HG03442 (cell line): ENCODE measurements at regions not wholly inside any gene's neighbourhood (a gene's known extent, or its start where the extent isn't known, plus 50 kb on each side); places are given as distances from the start of the nearest gene placed in this dataset.
A peak's percentile ranks its signal among the peaks of the same experiment; 100 is the strongest.

ENCODE experiments used
- ATAC-seq: cut with Tn5 transposase; IDR thresholded peaks from one replicate; pipeline ENCODE4 v1.9.1; 2021; ENCODE audit warnings: mild to moderate bottlenecking, moderate library complexity; ENCODE audit not compliant: unreplicated experiment

DNA sequence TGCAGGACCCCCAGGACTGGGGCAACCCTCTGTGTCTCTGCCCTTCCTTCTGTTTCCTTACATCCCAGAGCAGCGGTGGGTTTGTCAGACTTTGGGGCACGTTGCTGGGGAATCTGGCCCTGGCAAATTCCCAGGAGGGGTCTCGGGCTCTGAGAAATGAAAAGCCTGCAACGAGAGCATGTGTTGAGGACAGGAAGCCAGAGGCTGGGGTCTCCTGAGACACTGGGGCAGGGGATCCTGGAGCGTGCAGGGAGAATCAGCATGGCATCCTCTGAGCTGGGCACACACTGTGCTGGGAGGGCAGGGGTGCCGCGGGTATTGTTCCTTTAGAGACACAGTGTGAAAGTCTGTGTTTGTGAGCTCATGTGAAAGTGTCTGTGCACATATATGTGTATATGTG, 279.9 kb upstream of the PPP2R2D start:
- ATAC-seq, result no peak

DNA sequence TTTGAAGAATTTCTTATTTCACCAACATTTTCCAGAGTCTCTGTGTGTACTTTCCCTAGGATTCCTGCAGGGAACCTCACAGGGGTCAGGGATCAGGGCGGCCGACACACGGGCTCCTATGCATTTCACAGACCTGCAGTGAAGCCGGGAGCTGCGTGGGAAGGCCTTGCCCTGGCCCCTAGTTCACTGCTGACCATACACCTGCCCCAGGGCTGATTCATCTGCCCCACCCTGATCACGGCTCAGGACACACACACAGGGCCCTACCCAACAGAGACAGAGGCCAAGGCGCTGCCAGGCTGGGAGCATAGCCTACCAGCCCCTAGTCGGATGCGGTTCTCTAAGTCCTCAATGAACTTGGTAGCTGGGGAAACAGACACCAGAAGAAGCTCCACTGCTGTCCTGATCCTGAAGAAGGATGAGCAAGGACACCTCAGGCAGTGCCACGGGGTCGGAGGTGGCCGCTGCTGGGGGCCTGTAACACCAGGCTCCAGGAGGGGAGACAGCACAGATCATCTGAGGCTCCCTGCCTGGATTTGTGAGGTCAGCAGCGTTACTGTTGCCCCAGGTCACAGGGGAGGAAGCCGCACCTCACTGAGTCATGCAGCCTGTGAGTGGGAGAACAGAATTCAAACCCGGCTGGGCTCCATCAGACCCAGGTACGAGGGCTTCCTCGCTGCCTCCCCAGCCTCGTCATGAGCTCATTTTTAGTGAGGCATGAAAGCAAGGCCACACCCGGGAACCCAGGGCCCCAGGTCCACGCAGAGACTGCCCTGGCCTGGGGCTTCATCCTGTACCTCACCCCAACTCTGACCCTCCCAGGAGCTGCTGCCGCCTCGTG, 278.8 kb upstream of the PPP2R2D start:
- ATAC-seq, result no peak

DNA sequence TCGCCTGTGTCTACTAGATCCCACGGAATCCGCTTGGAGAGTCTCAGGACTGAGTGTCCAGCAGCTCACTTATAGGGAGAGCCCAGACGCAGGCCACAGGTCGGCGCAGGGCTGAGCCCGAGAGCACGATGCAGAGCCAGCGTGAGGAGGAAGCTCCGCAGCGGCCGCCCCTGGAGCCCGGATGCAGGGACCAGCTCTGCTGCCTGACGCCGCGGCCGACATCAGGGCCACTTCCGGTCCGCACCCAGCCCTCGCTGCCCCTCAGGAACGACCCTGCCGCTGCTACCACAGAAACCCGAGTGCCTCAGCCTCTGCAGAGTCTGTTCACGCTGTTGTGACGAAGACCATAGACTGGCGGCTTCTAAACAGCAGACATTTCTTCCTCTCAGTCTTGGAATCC, 275.8 kb upstream of the PPP2R2D start:
- ATAC-seq, result no peak

DNA sequence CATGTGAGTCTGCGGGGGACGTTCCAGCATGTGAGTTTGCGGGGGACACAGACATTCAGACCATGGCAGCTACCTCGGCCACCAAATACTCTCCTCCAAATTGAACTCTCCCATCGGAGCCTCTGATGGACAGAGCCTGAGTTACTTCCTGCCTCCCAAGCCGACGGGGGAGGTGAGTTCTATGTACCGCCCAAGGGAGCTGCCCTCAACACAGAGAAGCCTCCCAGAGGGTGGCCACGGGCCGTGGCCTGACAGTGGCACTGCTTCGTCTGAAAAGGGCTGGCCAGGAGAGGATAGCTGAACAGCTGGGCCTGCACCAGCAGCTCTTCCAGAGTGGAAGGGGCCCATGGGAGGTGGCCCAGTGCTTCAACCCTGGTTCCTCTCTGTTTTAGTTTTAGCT, 274.5 kb upstream of the PPP2R2D start:
- no peak for ATAC-seq

DNA sequence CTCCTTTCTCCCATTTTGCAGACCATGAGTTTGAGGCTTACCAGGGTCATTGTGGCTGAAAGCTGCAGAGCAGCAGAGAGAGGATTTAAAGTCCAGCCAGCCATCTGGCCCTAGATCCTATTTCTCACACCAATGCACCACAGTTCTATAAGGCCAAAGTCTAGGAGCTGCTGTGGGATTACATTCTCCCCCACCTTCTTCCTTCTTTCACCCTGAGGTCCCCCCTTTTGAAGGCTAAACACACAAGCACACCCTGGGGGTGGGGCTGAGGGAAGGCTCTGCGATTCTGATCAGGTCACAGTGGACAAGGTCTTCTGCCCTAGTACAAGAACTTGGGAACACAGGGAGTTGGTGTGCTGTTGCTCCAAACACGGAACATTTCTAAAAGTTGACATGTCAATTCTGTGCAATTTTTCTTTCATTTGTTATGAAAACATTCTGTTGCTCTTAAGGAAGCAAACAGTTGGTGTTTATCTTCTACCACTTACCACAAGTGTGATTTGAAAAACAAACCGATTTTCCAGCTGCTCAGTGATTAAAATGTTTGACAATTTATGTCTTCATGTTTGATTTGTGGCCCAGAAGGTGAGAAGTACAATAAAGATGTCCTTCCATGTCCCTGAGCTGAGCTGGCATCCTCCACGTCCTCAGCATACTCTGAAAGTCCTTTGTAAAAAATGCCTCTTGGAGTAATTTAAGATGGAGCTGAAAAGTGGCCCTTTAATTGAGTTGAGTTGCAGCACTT, 271.6 kb upstream of the PPP2R2D start:
- no peak for ATAC-seq

DNA sequence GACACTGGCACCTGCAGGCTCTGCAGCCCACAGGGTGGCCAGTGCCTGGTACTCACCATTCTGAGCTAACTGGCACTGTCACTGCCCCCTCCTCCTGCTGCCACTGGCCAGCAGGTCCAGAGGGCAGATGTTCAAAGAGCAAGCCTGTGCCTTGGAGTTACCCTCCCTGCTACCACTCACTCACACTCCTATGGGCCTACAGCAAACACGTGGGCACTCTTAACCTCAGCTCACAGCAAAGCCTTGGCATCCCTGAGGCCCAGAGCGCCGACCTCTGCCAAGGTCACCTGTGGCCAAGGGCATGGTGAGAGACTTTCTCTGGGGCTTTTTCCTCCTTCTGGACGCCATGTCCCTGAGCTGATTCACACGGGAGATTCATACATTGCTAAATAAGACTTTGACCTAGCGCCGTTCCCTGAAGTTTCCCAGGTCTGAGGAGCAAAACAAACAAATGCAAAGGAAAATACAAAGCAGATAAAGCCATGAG, 270.0 kb upstream of the PPP2R2D start:
- ATAC-seq, result no peak

DNA sequence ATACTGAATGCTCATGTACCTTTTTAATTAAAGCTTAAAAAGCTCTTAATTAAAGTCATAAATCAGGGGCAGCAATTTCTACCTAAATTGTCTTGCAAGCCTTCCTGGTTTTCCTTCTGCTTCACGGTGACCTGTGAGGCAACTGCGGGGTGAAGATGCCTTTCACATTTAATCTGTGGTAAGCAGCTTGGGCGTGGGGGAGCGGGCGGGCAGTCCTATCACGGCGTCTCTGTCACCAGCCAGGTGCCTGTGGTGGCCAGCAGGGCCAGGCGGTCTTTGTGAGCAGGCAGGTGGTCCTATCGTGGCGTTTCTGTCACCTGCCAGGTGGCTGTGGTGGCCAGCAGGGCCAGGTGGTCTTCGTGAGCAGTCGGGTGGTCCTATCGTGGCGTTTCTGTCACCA, 269.2 kb upstream of the PPP2R2D start:
- ATAC-seq, result no peak

DNA sequence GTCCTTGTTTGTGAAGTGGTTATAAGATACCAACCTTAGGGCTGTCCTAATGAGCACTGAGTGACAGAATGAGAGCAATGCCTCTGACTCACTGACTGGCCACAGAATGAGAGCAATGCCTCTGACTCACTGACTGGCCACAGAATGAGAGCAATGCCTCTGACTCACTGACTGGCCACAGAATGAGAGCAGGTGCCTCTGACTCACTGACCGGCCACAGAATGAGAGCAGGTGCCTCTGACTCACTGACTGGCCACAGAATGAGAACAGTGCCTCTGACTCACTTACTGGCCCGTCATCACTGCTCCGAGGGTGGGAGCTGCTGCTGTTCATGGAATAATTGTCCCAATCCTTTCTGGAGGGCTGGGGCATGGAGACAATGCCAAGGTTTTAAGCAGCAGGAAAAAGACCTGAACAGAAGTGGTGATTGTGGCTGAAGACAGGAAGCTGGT, 265.2 kb upstream of the PPP2R2D start:
- no peak for ATAC-seq

DNA sequence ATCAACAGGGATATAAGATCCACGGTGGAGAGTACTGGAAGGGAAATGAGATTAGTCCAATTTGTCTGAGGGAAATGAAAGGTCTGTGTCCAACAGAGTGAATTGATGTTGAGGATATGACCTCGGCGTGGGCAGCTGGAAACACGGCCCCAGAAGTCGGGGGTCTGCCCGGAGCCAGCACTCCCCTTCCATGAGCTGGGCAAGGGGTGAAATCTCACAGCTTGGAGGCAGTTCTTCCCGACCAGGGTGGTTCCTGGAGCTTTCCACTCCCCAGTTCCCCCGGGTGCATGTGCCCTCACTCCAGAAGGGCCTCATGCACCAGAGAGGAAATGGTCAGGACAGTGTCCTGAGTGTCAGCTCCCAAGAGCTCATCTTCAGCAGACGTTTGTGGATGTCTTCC, 264.7 kb upstream of the PPP2R2D start:
- no peak for ATAC-seq

DNA sequence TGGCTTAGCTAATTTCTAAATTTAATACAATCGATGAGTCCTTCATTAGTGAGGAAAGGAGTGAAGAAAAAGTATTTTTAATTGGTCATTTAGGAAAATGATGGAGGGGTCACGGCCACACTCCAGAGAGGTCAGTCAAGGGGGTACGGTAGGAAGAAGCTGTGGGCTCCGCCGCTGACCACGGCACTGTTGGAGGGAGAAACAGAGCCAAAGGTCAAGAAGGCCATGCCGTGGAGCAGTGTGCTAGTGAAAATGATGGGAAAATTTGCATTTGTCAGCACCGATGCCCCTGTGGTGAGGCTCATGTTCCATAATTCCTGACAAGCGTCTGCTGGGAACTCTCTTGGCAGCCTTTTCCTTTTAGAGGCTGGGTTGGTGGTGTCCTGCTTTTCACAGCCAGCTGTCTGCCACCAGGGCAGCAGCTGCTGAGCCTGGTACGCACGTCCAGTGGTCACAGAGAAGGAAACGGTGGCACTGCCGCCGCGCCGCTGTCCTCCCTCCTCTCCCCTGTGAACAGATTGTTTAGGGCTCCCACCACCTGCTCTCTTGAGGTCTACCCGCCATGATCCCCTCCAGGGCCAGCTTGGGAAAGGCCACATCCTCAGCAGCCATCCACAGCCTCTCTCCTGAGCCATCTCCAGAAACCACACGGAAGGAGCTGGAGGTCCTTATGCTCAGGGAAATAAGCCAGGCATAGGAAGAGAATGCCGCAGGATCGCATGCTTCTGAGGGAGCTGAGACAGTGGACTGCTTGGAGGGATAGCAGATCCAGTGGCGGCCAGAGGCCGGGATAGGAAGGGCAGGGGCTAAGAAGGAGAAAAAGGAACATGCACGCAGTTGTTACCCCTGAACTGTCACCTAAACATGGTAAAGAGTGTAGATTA, 263.7 kb upstream of the PPP2R2D start:
- ATAC-seq, result no peak

DNA sequence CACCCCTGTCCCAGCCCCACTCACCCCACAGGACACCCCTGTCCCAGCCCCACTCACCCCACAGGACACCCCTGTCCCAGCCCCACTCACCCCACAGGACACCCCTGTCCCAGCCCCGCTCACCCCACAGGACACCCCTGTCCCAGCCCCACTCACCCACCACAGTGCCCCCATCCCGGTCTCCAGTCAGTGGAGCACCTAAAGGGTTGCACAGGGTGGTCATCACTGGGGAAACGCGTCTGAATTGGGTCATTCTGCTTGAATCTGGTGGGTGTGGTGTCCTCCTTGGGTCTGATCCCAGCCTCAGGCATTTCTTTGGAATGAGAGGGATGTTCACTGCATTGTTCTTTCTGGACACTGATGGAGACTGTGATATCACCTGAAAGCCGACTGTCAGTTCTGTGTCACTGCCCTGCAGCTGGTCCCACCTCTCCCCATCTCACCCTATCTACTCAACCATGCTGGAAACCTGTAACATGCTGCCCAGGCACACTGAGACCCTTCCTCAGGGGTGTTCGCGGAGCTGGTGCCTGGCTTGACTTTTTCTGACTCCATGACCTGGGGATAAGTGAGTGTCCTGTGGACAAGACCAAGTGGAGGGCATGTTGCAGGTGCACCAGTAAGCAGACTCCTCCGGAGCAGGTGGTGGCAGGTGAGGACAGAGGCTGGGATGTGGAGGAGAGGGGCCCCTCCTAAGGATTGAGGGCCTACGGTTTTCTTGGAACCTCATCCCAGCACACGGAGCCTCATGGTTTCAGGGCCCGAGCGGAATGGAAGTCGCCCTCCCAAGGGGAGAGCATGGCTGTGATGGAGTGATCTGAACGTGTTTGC, 262.5 kb upstream of the PPP2R2D start:
- no peak for ATAC-seq

DNA sequence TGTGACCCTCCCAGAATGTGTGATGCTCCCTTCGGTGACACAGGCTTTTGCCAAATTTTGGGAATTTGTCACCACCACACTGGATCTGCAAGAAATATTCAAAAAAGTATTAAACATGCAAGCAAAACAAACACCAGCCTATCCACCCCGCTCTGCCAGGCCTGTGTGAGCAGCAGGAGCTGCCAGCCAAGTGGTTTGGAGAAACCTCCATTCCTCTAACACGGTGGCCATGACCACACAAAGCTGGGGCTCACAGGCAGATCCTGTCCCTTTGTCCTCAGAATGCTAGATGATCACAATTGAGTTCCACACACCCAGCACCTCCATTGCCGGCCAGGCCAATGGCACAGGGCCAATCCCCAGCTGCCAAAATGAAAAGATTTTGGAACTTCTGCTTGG, 261.9 kb upstream of the PPP2R2D start:
- ATAC-seq, result no peak

DNA sequence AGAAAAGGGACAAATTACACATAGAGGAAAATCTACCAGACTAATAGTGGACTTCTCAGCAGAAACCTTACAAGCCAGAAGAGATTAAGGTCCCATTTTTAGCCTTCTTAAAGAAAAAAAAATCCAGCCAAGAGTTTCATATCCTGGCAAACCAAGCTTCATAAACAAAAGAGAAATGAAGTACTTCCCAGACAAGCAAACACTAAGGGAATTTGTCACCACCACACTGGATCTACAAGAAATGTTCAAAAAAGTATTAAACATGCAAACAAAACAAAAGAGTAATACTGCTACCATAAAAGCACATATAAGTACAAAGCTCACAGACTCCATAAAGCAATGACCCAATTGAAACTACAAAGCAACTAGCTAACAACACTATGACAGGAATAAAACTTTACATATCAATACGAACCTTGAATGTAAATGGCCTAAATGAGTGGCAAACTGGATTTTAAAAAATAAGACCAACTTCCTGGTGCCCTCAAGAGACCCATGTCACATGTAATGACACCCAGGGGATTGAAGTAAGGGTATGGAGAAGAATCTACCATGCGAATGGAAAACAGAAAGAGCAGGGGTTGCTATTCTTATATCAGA, 260.7 kb upstream of the PPP2R2D start:
- no peak for ATAC-seq

DNA sequence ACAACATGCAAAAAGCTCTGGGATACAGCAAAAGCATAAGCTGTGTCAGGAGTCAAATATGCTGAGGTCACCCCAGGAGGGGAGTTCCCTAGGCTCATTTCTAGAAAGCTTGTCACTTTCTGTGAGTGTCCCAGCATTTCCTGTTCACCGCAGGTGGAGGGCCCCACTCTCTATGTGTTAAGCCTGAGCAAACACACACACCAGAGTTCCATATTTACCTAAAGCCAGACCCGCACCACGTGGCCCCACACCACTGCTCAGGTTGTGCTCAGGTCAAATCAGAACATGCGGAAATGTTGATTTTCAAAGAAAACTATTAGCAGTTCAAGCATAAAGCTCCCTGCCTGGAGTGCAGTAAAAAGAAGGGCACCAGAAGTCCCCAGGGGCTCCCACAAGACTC, 259.6 kb upstream of the PPP2R2D start:
- ATAC-seq, result peak; percentile 99

DNA sequence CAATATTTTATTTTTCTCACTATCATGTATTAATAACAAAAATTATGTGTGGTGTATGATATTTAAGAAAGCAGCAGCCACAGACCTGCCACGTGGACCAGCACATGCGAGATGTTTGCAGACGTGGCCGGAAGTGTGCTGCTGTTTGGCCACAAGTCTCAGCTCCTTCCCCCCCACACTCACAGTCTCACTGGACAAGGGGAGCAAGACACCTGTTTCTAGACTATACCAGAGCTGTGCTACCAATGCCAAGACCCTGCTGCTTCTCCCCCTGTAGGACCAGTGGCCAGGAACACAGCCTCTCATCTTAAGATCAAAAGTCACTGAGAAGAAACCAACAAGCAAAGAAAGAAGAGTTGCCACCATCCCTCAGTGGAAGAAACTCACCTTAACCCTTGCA, 258.9 kb upstream of the PPP2R2D start:
- ATAC-seq, result no peak

DNA sequence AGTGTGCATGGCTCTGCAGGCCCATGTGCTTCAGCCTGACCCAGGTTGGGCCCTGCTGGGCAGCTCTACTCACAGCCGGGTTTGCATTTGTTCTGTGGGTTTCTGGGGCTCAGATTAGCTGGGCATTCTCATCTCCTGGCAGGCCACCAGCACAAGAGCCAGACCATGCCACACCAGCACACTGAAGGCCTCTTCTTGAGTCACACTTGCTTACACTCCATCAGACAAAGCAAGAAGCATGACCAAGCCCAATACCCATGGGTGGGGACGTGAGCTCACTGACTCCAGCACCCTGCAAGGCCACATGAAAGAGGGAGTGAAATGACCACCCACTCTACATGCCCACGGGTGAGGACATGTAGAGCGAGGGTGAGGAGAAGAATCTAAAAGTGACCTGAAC, 257.8 kb upstream of the PPP2R2D start:
- ATAC-seq, result no peak

DNA sequence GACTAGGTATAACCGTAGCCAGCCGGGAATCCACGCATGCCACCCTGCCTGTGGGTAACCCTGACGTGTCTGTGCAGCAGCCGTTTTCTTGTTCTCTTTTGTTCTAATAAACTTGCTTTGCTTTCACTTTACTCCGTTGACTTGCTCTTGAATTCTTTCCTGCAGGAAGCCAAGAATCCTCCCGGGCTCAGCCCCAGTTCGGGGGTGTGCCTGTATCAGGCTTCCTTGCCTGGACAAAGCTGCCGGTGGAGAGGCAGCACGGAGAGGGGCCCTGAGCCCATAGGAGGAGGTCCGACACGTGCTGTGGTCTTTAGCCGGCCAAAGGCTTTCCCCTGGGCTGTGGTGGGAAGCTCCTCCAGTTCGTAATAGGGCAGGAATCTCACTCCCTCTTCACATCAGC, 256.5 kb upstream of the PPP2R2D start:
- ATAC-seq, result no peak

DNA sequence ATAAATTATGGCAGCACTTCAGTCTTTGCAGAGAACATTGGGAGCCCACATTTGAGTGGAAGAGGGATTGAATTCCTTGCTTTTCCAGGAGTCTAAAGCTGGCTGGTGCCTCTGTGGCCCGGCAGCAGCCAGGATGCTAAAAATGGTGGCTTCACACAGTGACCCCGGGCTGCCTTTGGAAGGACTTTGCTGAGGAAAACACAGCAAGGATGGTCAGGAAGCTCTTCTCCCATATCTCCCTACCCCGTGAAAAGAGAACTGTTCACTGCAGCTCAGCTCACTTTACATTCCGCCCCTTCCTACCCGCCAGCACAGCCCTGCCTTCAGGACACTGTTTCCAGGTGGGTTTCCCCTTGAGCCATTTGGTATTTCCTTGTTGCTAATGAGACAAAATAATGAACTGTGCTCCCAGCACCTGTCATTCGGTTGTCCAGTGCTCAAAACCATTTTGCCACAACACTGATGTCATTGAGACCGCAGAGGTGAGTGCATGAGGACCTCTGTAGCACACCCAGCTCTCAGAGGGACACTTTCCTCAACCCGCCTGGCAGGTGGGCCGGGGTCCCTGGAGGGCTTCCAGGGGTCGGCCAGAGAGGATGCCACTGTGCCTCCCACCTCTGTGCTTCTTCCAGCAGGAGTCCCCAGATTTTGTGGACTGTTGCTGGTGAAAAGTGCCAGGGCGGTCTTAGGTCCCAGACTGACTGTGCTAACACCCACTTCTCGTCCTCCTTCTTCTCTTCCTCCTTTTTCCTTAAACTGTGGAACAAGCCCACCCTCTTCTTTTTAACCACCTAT, 255.7 kb upstream of the PPP2R2D start:
- no peak for ATAC-seq

DNA sequence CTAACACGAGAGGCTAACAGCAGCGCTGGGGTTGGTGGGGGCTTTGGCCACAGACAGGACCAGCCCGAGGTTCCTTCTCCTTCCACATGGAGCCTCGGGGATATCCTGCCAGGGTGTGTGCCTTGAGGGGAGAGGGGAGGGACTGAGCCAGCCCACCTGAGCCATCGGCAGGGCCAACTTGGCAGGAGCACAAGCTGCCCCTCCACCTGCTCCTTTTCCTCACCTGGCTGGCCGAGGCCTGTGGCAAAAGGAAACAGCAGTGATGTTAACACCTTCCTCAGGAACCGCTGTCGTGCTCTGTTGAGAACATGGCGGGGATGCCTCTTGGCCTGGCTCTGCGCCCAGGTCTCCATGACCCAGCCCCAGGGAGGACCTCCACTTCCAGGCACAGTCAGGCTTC, 255.1 kb upstream of the PPP2R2D start:
- no peak for ATAC-seq
